ENCODE measurements at regions not wholly inside any gene's neighbourhood (a gene's known extent, or its start where the extent isn't known, plus 50 kb on each side); places are given as distances from the start of the nearest gene placed in this dataset.

DNA sequence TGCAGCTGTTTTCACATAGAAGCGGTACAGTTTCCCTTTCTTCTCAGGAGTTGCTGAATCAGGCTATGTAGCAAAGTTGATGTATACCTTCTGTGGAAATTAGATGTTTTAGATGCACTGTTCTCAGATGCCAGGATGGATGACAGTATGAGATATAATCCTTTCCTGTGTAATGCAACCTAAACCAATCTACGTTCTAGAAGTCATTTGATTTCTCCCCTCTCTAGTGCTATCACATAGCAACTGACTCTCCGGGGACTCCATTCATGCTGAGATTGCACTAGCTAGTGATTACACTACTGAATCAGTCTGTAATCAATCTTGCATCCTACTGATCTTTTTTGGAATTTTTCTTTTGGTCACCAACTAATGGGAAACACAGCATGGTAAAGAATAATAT lies 1881.7 kb downstream of the PCDH7 start:
- intact Hi-C loops (cut with DNase I; ENCODE audit: low total_unique reads): no loop called here
- H3K4me1 ChIP-seq: no peaks in the 10 kb centered on the region
- DNase-seq: no peak
- in situ Hi-C loops (cut with MboI; ENCODE audit: low sequenced_read_pairs in 4 of 4): no loop called here
- H3K9me3 ChIP-seq: no peaks in the 10 kb centered on the region
- no peak overlapping the region for H3K27ac ChIP-seq
- ATAC-seq: no peak
- no peaks in the 10 kb centered on the region for H3K27me3 ChIP-seq
- no peak overlapping the region for H3K4me3 ChIP-seq
- no peaks in the 10 kb centered on the region for H3K36me3 ChIP-seq
- no peak for TF ChIP-seq POLR2A (IDR thresholded peaks at IDR 0.05)
- TF ChIP-seq, protein P1, sequence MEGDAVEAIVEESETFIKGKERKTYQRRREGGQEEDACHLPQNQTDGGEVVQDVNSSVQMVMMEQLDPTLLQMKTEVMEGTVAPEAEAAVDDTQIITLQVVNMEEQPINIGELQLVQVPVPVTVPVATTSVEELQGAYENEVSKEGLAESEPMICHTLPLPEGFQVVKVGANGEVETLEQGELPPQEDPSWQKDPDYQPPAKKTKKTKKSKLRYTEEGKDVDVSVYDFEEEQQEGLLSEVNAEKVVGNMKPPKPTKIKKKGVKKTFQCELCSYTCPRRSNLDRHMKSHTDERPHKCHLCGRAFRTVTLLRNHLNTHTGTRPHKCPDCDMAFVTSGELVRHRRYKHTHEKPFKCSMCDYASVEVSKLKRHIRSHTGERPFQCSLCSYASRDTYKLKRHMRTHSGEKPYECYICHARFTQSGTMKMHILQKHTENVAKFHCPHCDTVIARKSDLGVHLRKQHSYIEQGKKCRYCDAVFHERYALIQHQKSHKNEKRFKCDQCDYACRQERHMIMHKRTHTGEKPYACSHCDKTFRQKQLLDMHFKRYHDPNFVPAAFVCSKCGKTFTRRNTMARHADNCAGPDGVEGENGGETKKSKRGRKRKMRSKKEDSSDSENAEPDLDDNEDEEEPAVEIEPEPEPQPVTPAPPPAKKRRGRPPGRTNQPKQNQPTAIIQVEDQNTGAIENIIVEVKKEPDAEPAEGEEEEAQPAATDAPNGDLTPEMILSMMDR (IDR thresholded peaks at IDR 0.05 in 4 of 5, conservative IDR thresholded peaks at IDR 0.05 in 1 of 5): no peak

DNA sequence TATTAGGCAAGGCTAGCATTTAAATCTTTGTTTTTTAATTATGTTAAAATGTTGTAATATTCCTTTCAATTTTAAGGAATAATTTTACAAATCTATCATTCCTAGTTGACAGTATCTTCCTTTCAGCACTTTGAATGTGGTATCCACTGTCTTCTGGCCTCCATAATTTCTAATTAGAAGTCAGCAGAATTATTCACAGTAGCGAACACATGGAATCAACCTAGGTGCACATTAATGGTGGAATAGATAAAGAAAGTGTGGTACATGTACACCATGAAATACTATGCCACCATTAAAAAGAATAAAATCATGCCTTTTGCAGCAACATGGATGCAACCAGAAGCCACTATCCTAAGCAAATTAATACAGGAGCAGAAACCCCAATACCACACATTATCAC lies 1887.8 kb downstream of the PCDH7 start:
- Histone ChIP-seq H3K4me1 (no peaks in the 10 kb centered on the region), H3K4me3 (no peak overlapping the region), H3K27me3 (no peaks in the 10 kb centered on the region), H3K27ac (no peak overlapping the region), H3K36me3 (no peaks in the 10 kb centered on the region), H3K9me3 (no peaks in the 10 kb centered on the region)
- no peak for DNase-seq
- TF ChIP-seq POLR2A (IDR thresholded peaks at IDR 0.05): no peak
- TF ChIP-seq, protein P1 (IDR thresholded peaks at IDR 0.05 in 4 of 5, conservative IDR thresholded peaks at IDR 0.05 in 1 of 5): no peak
- ATAC-seq: no peak
- intact Hi-C loops (cut with DNase I; ENCODE audit: low total_unique reads) (no loop called here), in situ Hi-C loops (cut with MboI; ENCODE audit: low sequenced_read_pairs in 4 of 4) (no loop called here)

DNA sequence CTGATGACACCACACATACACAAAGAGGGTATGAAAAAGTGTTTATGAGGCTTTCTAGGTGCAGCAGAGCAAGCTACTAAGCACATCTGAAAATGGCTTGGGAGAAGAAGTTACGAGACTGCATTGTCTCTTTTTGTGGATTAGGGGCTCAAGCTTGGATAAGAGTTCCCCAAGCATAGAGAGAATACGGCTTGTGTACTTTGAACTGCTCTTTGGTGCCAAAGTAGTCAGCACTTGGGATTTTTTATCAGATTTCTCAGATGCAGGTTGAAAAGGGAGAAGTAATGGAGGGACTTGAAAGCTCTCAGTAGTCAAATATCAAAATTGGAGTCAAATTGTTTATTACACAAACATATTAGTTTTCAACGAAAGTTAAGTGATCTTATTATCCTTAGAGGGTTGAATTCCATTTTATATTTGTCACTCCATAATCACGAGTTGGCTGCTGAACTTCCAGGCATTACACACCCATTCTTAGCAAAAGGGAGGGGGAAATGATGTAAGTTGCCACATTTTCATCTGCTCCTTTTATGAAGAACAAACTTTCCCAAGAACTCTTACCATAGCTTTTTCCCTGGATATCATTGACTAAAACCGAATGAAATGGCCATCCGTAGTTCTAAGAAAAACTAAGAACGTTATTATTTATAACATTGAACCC lies 1904.9 kb downstream of the PCDH7 start:
- intact Hi-C loops (cut with DNase I; ENCODE audit: low total_unique reads) (no loop called here), in situ Hi-C loops (cut with MboI; ENCODE audit: low sequenced_read_pairs in 4 of 4) (no loop called here)
- H3K27me3 ChIP-seq: no peaks in the 10 kb centered on the region
- no peak overlapping the region for H3K4me3 ChIP-seq
- TF ChIP-seq, protein P1 (IDR thresholded peaks at IDR 0.05 in 4 of 5, conservative IDR thresholded peaks at IDR 0.05 in 1 of 5): no peak
- no peak for TF ChIP-seq POLR2A (IDR thresholded peaks at IDR 0.05)
- DNase-seq (no peak), ATAC-seq (no peak)
- H3K9me3 ChIP-seq: no peaks in the 10 kb centered on the region
- H3K27ac ChIP-seq: no peak overlapping the region
- no peaks in the 10 kb centered on the region for H3K4me1 ChIP-seq
- no peaks in the 10 kb centered on the region for H3K36me3 ChIP-seq

DNA sequence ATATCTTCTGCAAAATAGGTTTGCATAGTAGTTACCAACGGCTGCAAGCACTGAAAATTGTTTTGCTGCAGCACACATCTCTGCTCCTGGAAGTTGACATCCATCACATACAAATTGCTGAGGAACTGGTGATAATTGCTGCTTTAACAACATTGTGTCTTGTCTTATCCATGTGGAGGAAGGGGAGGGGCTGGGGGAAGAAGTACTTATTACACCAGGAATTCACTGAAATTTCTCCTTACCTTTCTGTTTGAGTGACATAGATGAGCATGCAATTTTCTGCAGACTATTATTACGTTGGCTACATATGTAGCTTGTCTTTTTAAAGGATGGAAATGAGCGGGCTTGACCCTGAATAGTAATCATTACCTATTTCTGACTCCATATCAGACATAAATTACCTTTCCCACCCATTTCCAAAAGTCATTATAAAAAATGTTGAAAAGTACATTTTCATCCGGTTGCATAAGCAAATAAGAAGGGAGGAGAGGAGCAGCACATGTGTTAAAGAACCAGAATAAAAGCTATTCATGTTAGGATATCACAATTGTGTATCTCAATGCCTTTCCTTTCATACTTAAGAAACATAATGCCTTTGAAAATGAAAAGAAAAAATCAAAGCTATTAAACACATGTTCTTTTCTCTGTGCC lies 1905.6 kb downstream of the PCDH7 start:
- TF ChIP-seq, protein P1 (IDR thresholded peaks at IDR 0.05 in 4 of 5, conservative IDR thresholded peaks at IDR 0.05 in 1 of 5): no peak
- no peak for TF ChIP-seq POLR2A (IDR thresholded peaks at IDR 0.05)
- no peak overlapping the region for H3K4me3 ChIP-seq
- DNase-seq (no peak), ATAC-seq (no peak)
- in situ Hi-C loops (cut with MboI; ENCODE audit: low sequenced_read_pairs in 4 of 4): no loop called here
- no peak overlapping the region for H3K27ac ChIP-seq
- no peaks in the 10 kb centered on the region for H3K36me3 ChIP-seq
- intact Hi-C loops (cut with DNase I; ENCODE audit: low total_unique reads): no loop called here
- H3K9me3 ChIP-seq: no peaks in the 10 kb centered on the region
- no peaks in the 10 kb centered on the region for H3K27me3 ChIP-seq
- no peaks in the 10 kb centered on the region for H3K4me1 ChIP-seq
